Activated naive CD4-positive, alpha-beta T cell treated with anti-CD3 and anti-CD28 coated beads, Interleukin-2, amount 50 U/mL, for 24 hours (primary cell): ENCODE measurements at regions not wholly inside any gene's neighbourhood (a gene's known extent, or its start where the extent isn't known, plus 50 kb on each side); places are given as distances from the start of the nearest gene placed in this dataset.

Source experiments
- H3K27ac Mint-ChIP-seq: one replicate; pipeline ENCODE4 v1.8.0; 2021; ENCODE audit warnings: mild to moderate bottlenecking, mixed read lengths
- H3K27me3 Mint-ChIP-seq: one replicate; pipeline ENCODE4 v1.8.0; 2021; ENCODE audit warnings: mixed read lengths
- H3K36me3 Mint-ChIP-seq: one replicate; pipeline ENCODE4 v1.8.0; 2021; ENCODE audit warnings: mixed read lengths
- H3K4me1 Mint-ChIP-seq: one replicate; pipeline ENCODE4 v1.8.0; 2021; ENCODE audit warnings: mixed read lengths
- H3K4me3 Mint-ChIP-seq: one replicate; pipeline ENCODE4 v1.8.0; 2021; ENCODE audit warnings: mild to moderate bottlenecking, mixed read lengths
- H3K9me3 Mint-ChIP-seq: one replicate; pipeline ENCODE4 v1.8.0; 2021; ENCODE audit warnings: mixed read lengths

DNA sequence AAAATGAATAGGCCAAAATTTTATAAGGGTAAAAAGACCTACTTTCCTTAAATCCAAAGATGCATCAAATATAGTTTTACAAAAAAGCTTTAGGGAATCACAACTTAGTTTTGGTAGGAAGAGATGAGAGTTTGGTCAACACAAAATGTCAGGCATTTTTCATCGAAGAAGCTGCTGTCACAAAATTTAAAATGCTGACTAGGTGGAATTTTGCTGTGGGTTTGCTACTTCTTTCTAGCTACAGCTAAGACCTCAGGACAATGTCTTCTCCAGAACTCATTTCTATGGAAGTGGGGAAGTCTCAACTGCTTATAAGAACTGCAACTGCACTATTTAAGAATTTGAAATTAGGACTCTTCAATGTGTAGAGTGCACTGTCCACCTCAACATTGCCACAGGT, 351.1 kb downstream of the HAO1 start:
- Mint-ChIP-seq H3K27ac (no peak overlapping the region), H3K36me3 (no peaks in the 10 kb centered on the region), H3K4me1 (no peaks in the 10 kb centered on the region), H3K4me3 (no peak overlapping the region), H3K9me3 (peaks cover 4% of the 10 kb centered on the region), H3K27me3 (no peaks in the 10 kb centered on the region)

DNA sequence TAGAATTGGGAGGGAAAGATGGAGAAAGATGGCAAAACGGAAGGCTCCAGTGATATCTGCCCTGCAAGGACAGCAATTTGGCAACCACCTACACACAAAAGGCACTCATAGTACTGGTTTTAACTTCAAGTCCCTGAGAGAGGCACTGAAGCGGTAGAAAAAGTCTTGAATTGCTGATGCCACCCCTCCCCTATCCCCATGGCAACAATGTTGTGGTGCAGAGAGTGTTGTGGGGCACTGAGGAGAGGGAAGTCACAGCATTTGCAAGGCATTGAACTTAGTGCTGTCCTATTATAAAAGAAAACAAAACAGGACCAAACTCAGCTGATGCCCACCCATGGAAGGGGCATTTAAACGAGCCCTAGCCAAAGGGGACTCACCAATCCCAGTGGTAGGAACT, 343.7 kb downstream of the HAO1 start:
- no peaks in the 10 kb centered on the region for H3K4me1 Mint-ChIP-seq
- H3K27me3 Mint-ChIP-seq, result no peaks in the 10 kb centered on the region
- H3K4me3 Mint-ChIP-seq, result no peak overlapping the region
- H3K9me3 Mint-ChIP-seq, result peaks cover 2% of the 10 kb centered on the region
- no peaks in the 10 kb centered on the region for H3K36me3 Mint-ChIP-seq
- H3K27ac Mint-ChIP-seq, result no peak overlapping the region

DNA sequence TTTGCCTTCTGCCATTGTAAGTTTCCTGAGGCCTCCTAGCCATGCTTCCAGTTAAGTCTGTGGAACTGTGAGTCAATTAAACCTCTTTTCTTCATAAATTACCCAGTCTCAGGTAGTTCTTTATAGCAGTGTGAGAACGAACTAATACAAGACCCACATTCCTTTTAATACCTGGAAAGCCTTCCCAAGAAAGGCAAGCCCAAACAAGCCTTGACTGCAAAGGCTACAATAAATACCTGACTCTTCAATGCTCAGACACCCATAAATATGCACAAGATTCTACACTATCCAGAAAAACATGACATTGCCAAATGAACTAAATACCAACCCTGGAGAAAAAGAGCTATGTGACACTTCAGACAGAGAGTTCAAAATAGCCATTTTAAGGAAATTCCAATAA, 338.8 kb downstream of the HAO1 start:
- Mint-ChIP-seq H3K4me1 (no peaks in the 10 kb centered on the region), H3K4me3 (no peak overlapping the region), H3K27ac (no peak overlapping the region), H3K9me3 (peaks cover 21% of the 10 kb centered on the region), H3K36me3 (no peaks in the 10 kb centered on the region), H3K27me3 (no peaks in the 10 kb centered on the region)

DNA sequence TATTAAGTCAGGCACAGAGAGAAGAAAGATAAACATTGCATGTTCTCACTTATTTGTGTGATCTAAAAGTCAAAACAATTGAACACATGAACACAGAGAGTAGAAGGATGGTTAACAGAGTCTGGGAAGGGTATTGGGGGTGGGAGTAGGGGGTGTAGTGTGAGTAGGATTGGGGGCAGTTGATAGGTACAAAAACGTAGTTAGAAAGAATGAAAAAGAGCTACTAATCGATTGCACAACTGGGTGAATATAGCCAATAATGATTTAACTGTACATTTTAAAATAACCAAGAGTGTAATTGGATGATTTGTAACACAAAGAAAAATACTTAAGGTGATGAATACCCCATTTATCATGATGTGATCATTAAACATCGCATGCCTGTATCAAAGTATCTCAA, 333.3 kb downstream of the HAO1 start:
- Mint-ChIP-seq H3K9me3 (peaks cover 25% of the 10 kb centered on the region), H3K27ac (no peak overlapping the region), H3K4me1 (no peaks in the 10 kb centered on the region), H3K27me3 (no peaks in the 10 kb centered on the region), H3K36me3 (no peaks in the 10 kb centered on the region), H3K4me3 (no peak overlapping the region)

DNA sequence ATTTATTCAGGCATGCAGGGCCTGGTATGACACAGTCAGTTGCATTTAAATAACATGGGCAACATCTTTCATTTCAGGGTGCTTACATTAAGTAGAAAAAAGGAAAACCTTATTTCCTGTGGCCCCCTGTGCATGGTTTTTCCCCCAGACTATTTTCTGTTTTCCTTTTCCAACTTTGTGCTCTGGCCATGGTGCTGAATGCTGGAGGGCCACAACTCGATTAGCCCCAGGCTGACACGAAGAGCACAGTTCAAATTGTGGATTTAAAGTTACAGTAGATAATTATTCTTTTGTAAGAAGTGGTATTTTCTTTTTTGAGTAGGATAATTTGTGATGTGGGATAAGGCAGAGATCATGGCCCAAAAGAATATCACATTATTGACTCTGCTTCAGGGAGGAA, 332.0 kb downstream of the HAO1 start:
- peaks cover 23% of the 10 kb centered on the region for H3K9me3 Mint-ChIP-seq
- no peaks in the 10 kb centered on the region for H3K27me3 Mint-ChIP-seq
- no peak overlapping the region for H3K4me3 Mint-ChIP-seq
- no peaks in the 10 kb centered on the region for H3K4me1 Mint-ChIP-seq
- H3K36me3 Mint-ChIP-seq, result no peaks in the 10 kb centered on the region
- H3K27ac Mint-ChIP-seq, result no peak overlapping the region

DNA sequence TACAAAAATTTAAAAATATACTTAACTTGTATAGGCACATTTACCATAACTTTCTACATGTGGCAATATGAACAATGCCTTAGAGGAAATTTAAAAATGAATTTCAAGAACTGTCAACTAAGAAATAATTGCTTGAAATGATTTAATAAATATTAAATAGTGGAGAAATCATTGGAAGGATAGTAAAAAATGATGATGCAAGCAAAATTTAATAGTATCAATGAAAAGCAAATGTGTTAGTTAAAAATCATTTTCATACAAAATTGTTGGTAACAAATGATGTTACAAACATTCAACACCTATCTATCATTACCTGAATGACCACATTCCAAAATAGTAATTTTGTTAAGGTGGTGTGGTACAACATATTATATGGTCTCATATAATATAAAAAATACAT, 331.0 kb downstream of the HAO1 start:
- no peak overlapping the region for H3K4me3 Mint-ChIP-seq
- no peak overlapping the region for H3K27ac Mint-ChIP-seq

DNA sequence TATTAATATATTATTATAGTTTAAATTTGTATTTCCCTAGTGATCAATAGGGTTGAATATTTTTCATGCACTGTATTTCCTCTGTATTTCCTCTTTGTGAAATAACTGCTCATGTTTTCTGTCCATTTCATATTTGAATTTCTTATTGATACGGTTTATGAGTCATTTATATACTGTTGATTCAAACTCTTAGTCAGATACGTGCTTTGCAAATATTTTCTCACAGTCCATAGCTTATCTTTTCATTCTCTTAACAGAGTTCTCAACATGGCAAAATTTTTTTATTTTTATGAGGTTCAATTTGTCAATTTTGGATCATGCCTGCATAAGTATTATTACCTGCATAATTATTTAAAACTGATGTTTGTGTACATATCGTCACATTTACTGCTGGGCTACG, 329.6 kb downstream of the HAO1 start:
- Mint-ChIP-seq H3K27me3 (no peaks in the 10 kb centered on the region), H3K4me1 (no peaks in the 10 kb centered on the region), H3K36me3 (no peaks in the 10 kb centered on the region), H3K4me3 (no peak overlapping the region), H3K9me3 (peaks cover 15% of the 10 kb centered on the region), H3K27ac (no peak overlapping the region)

More for the DNA sequence above, 331.0 kb downstream of the HAO1 start:
- peaks cover 23% of the 10 kb centered on the region for H3K9me3 Mint-ChIP-seq
- H3K36me3 Mint-ChIP-seq, result no peaks in the 10 kb centered on the region
- H3K4me1 Mint-ChIP-seq, result no peaks in the 10 kb centered on the region
- H3K27me3 Mint-ChIP-seq, result no peaks in the 10 kb centered on the region

DNA sequence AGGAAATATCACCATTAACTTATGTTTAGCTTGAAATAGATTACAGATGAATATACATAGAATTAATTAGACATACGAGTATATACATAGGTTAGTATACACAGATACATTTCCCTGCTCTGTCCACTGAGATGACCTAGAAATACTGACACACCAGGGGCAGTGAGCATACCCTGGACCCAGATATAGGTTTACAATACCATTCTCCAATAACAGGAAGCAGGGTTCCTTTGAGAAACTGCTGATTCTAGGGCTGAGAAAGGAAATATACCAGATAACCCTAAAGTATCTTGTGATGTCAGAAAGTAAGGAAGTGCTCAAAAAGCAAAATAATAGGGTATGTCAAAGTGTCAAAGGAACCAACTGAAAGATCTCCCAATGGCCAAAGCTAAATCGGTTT, 322.5 kb downstream of the HAO1 start:
- H3K4me3 Mint-ChIP-seq, result no peak overlapping the region
- H3K27ac Mint-ChIP-seq, result no peak overlapping the region
- H3K27me3 Mint-ChIP-seq, result no peaks in the 10 kb centered on the region
- peaks cover 4% of the 10 kb centered on the region for H3K9me3 Mint-ChIP-seq
- H3K4me1 Mint-ChIP-seq, result no peaks in the 10 kb centered on the region
- no peaks in the 10 kb centered on the region for H3K36me3 Mint-ChIP-seq

DNA sequence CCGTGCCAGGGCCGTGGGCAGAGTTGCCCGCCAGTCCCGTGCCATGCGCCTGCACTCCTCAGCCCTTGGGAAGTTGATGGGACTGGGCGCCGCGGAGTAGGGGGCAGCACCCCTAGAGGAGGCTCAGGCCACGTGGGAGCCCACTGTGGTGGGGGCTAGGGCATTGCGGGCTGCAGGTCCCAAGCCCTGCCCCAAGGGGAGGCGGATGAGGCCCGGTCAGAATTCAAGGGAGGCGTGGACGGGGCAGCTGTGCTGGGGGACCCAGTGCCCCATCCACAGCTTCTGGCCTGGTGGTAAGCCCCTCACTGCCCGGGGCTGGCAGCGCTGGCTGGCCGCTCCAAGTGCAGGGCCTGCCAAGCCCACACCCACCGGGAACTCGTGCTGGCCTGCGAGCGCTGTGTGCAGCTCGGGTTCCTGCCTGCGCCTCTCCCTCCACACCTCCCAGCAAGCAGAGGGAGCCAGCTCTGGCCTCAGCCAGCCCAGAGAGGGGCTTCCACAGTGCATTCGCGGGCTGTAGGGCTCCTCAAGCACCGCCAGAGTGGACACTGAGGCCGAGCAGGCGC, 317.8 kb downstream of the HAO1 start:
- Mint-ChIP-seq H3K4me1 (no peaks in the 10 kb centered on the region), H3K27me3 (no peaks in the 10 kb centered on the region), H3K36me3 (no peaks in the 10 kb centered on the region), H3K27ac (no peak overlapping the region), H3K4me3 (no peak overlapping the region), H3K9me3 (peaks cover 4% of the 10 kb centered on the region)

DNA sequence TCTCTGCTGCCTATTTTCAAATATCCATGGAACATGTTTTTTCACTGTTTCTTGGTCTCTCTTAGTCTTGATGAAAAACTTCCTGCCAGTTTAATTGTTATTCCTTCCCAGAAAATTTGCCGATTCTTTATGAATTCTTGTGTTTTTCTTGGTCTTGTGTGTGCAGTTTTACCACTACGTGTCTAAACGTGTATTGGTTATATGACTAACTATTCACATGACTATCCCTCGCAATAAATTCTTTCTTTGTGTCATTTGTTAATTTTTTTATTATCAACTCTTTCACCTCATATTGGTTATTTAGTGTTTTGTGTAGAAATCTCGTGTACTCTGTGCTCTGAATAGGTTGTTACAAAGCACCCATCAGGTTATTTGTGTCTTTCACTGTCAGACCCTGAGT, 315.4 kb downstream of the HAO1 start:
- no peaks in the 10 kb centered on the region for H3K4me1 Mint-ChIP-seq
- no peaks in the 10 kb centered on the region for H3K36me3 Mint-ChIP-seq
- H3K9me3 Mint-ChIP-seq, result peaks cover 7% of the 10 kb centered on the region
- no peak overlapping the region for H3K4me3 Mint-ChIP-seq
- H3K27ac Mint-ChIP-seq, result no peak overlapping the region
- H3K27me3 Mint-ChIP-seq, result no peaks in the 10 kb centered on the region

DNA sequence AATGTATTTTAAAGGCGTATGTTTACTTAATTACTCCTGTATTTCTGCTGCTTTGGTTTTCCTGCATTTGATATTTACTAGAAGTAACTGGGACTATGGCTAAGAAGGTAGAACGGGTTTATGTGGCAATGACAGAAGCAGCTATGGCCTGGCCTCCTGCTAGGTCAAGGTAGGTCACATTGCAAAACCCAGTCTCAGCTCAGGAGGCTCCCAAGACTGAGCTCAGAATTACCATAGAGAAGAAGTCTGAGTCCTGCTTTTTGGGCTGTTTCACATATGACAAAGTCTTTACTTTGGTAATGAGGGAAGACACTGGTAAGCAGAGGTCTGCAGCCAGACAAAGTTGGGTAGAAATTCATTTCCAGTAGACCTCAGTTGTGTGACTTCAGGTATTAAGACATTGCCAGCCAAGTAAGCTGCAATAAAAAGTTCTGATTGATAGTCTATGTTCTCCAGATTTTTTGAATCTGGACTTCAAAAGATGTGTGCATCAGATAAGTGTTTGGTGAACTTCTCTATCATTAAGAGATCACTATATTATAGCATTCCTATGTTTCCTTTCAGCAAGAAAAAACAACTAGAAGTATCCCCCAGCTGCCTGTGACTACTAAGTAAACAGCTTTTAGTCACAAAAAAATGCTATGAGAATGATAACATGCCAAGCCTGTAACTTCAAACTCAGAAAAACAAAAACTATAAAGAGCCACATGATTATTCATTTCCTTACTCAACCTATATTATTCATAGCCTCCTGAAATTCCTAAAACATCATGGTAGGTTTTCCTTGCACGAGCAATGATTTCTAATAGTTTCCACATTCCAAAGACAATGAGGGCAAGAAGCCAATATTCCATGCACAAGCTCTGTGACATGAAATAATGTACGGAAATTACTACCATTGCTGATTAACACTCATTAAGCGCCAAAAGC, 312.3 kb downstream of the HAO1 start:
- Mint-ChIP-seq H3K4me1 (no peaks in the 10 kb centered on the region), H3K27ac (no peak overlapping the region), H3K36me3 (no peaks in the 10 kb centered on the region)

DNA sequence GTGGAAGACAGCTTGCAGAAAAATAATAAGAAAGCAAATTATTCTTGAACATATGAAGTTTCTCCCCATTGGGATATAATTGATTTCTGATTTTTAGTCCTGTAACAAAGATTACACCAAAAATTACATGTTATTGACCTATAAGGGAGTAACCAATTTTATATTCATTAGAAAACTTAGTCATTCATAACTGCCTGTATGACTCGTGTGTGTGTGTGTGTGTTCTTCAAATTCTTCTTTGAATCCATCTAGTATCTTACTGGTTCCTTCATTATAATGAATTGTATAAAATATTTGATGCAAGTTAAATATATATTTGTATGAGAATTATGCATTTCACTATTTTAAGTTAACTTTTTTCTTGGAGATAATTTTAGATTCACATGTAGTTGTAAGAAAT, 310.4 kb downstream of the HAO1 start:
- no peak overlapping the region for H3K4me3 Mint-ChIP-seq
- H3K9me3 Mint-ChIP-seq, result peaks cover 11% of the 10 kb centered on the region
- H3K27me3 Mint-ChIP-seq, result no peaks in the 10 kb centered on the region
- no peak overlapping the region for H3K27ac Mint-ChIP-seq
- no peaks in the 10 kb centered on the region for H3K36me3 Mint-ChIP-seq
- no peaks in the 10 kb centered on the region for H3K4me1 Mint-ChIP-seq

More for the DNA sequence above, 312.3 kb downstream of the HAO1 start:
- no peaks in the 10 kb centered on the region for H3K27me3 Mint-ChIP-seq
- H3K4me3 Mint-ChIP-seq, result no peak overlapping the region
- H3K9me3 Mint-ChIP-seq, result peaks cover 7% of the 10 kb centered on the region

DNA sequence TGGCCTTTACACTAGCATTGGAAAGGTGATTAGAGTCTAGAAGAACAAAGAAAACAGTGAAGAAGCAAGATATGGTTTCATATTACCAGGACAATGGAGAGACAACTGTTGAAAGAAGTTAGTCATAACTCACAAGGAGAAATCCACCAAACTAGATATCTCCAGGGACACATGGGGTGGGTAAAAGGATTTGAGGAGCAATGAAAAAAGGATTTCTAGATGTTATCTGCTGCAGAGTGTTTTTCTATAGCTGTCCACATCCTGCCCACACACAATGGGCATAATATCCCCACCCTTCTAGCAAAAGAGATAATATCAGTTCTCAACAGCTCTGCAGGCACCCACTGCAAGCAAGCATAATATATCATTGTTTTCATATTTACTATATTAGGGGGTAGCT, 303.1 kb downstream of the HAO1 start:
- H3K36me3 Mint-ChIP-seq, result no peaks in the 10 kb centered on the region
- no peaks in the 10 kb centered on the region for H3K27me3 Mint-ChIP-seq
- no peaks in the 10 kb centered on the region for H3K4me1 Mint-ChIP-seq
- H3K27ac Mint-ChIP-seq, result no peak overlapping the region
- no peak overlapping the region for H3K4me3 Mint-ChIP-seq
- H3K9me3 Mint-ChIP-seq, result peaks cover 13% of the 10 kb centered on the region

DNA sequence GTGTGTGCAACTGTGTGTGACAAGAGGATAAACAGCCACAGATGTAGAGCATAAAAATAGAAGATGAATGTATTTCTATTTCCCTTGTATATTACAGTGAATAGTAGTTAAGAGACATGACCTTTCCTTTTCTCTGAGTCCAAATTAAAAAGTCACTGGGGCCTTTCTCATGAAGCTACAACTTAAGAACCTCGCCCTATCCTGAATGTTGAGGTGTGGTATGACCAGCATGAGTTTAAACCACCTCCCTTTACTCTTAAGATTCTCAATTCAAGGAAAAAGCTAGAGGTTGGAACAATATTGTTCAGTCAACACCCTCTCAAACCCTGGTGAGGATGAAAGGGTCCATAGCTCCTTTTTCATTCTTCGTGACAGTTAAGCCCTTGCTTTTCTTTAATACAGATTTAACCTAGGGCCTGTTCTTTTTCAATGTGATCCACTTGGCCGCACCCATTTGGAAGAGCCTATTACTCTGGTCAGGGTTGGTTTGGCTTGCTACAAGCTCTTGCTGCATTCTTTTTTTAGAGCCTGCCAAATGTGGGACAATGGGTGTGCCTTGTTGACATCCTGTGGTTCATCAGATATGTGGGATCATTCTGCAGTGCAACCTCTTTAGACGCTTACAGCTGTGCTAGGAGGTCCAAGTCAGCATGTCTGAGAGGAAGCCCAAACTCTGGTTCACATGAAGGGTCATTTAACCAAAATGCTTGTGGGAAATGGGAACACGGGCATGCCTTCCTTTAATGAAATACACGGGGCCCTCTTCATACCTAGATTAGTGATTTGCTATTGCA, 290.0 kb downstream of the HAO1 start:
- H3K4me1 Mint-ChIP-seq, result no peaks in the 10 kb centered on the region
- H3K9me3 Mint-ChIP-seq, result peaks cover 4% of the 10 kb centered on the region
- no peak overlapping the region for H3K4me3 Mint-ChIP-seq
- H3K27me3 Mint-ChIP-seq, result no peaks in the 10 kb centered on the region
- no peak overlapping the region for H3K27ac Mint-ChIP-seq
- no peaks in the 10 kb centered on the region for H3K36me3 Mint-ChIP-seq

DNA sequence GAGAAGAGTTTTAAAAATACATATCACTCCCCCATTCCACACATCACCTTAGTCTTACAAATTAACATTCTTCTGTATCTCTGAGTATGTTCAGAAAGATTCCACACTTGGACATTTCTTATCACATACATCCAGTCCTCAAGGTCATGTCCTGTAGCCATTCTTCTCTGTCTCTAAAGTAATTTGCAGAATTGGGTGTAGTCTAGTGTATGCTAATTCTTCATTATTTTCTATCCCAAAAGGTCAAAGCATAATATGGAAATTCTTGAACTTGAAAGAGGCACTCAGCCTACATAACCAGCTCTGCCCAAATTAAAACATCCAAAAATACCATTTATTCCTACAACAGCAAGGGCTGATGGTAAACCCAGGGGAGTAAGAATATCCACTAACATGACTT, 286.0 kb downstream of the HAO1 start:
- Mint-ChIP-seq H3K27ac (no peak overlapping the region), H3K27me3 (no peaks in the 10 kb centered on the region), H3K36me3 (no peaks in the 10 kb centered on the region), H3K4me3 (no peak overlapping the region), H3K9me3 (no peaks in the 10 kb centered on the region), H3K4me1 (no peaks in the 10 kb centered on the region)
